GM12864 (cell line): ENCODE measurements at regions not wholly inside any gene's neighbourhood (a gene's known extent, or its start where the extent isn't known, plus 50 kb on each side); places are given as distances from the start of the nearest gene placed in this dataset.
A peak's percentile ranks its signal among the peaks of the same experiment; 100 is the strongest.

Source experiments
- DNase-seq: peaks from one replicate; pipeline ENCODE4 v3.0.0-alpha.2; 2011; ENCODE audit warnings: low read depth
- H3K4me3 ChIP-seq: 2 replicates; pipeline ENCODE4 v1.5.1; 2011; ENCODE audit warnings: mild to moderate bottlenecking, low read depth, low read length, control low read depth
- TF ChIP-seq, protein P1 (sequence below): IDR thresholded peaks from 2 replicates; pipeline ENCODE4 v1.5.1; 2011; ENCODE audit warnings: low read depth, mild to moderate bottlenecking, moderate library complexity, low read length, control low read depth, inconsistent platforms; ENCODE audit errors: missing control alignments

GRCh38 chr11:29432719-29433325 is 584.0 kb downstream of the KCNA4 start:
- TF ChIP-seq, protein P1, sequence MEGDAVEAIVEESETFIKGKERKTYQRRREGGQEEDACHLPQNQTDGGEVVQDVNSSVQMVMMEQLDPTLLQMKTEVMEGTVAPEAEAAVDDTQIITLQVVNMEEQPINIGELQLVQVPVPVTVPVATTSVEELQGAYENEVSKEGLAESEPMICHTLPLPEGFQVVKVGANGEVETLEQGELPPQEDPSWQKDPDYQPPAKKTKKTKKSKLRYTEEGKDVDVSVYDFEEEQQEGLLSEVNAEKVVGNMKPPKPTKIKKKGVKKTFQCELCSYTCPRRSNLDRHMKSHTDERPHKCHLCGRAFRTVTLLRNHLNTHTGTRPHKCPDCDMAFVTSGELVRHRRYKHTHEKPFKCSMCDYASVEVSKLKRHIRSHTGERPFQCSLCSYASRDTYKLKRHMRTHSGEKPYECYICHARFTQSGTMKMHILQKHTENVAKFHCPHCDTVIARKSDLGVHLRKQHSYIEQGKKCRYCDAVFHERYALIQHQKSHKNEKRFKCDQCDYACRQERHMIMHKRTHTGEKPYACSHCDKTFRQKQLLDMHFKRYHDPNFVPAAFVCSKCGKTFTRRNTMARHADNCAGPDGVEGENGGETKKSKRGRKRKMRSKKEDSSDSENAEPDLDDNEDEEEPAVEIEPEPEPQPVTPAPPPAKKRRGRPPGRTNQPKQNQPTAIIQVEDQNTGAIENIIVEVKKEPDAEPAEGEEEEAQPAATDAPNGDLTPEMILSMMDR, result peak; percentile 35
- DNase-seq, result no peak
- no peak overlapping the region for H3K4me3 ChIP-seq

DNA sequence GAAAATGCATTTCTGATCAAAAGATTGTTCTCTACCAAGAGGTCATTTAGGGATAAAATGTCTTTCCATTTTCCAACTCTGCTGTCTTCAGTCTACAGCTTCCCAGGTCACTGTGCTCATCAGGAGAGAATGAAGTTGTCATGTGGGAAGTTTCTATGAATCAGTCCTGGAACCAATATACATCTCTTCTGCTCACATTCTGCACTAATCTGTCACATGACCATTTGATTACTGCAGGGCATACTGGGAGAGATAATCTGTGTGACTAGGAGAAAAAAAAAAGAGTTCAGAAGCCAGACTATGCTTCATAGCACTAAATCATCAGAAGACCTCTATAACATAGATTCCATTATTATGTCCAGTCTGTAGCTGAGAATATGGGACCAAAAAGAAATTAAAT is 611.5 kb downstream of the KCNA4 start:
- H3K4me3 ChIP-seq, result no peak overlapping the region
- no peak for DNase-seq
- TF ChIP-seq, protein P1, result no peak

DNA sequence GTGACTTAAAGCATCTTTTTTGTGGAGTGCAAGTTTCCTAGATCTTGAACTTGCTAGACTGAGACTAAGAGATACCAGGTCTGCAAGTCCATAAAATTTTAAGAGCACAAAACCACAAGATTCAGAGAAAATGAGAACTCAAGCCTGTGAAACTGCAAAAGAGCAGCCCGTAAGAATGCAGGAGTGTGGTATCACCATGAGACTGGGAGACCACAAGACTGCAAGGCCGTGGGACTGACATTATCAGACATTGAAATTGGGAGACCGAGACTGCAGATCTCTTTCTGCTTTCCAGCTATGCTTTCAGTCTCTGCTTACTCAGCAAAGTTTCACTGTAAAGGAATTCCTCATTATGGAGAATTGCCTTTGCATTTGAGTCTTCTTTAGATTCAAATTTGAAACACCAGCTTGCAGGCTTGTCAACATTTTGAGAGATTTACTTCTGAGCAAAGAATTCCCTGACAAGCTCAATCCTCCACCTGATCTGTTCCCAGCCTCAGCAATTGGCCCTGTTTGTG is 621.2 kb downstream of the KCNA4 start:
- TF ChIP-seq, protein P1, result no peak
- H3K4me3 ChIP-seq, result no peak overlapping the region
- no peak for DNase-seq

DNA sequence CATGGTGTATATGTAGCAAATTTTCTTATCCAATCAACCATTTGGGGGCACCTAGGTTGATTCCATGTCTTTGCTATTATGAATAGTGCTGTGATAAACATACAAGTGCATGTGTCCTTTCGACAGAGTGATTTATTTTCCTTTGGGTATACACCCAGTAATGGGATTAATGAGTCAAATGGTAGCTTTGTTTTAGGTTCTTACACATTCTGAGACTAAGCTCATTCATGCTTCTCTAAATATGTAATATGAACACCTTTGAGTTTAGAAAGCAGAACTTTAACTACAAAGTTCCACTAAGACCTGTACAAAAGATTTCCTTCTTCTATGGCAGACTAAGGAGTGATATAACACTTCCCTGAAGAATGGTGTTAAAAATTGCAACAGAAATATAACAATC is 627.0 kb downstream of the KCNA4 start:
- TF ChIP-seq, protein P1, result no peak
- DNase-seq, result no peak
- H3K4me3 ChIP-seq, result no peak overlapping the region

DNA sequence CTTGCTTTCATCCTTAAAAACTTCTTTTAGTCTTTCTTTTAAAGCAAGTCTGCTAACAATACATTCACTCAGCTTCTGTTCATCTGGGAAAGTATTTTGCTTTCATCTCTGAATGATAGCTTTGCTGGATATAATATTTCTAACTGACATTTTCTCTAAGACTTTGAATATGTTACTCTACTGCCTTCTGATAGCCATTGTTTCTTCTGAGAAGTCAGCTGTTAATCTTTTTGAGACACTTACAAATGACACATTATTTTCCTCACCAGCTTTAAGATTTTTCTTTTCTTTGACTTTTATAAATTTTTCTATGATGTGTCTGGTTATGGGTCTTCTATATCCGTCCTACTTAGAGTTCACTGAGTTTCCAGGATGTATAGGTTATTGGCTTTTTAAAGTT is 643.1 kb downstream of the KCNA4 start:
- TF ChIP-seq, protein P1, result no peak
- DNase-seq, result no peak
- no peak overlapping the region for H3K4me3 ChIP-seq

DNA sequence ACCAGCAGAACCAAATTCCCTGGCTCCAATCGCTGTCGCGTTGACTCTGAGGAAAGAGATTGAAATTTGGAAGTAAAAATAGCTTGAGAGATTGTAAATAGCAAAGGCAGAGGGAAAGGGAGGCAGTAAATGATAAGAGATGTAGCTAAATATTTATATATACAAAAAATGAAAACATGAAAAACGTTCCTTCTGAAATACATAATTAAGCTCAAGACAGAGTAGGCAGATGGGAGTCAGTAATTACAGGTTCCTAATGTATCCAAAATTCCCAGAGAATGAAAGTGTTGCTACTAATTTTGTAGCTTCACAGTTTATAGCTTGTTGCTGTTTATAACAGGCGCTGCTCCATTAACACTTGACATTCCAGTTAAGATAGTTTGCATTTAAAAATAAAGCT is 648.7 kb downstream of the KCNA4 start:
- no peak for DNase-seq
- no peak overlapping the region for H3K4me3 ChIP-seq
- TF ChIP-seq, protein P1, result no peak

- DNase-seq, result no peak
- no peak overlapping the region for H3K4me3 ChIP-seq
- TF ChIP-seq, protein P1, result no peak
Observed at GRCh38 chr11:29364006-29364405, 652.8 kb downstream of the KCNA4 start.
